Suppressor macrophage (primary cell): ENCODE measurements at regions not wholly inside any gene's neighbourhood (a gene's known extent, or its start where the extent isn't known, plus 50 kb on each side); places are given as distances from the start of the nearest gene placed in this dataset.

Source experiments
- DNase-seq, 4 experiments: peaks; one replicate each; pipeline ENCODE4 v3.0.0-alpha.2; 2020 to 2022

- peak; percentile 17 to 57 (median 44) for DNase-seq
Observed at GRCh38 chr6:134603561-134603960, 285.6 kb upstream of the SGK1 start.

DNA sequence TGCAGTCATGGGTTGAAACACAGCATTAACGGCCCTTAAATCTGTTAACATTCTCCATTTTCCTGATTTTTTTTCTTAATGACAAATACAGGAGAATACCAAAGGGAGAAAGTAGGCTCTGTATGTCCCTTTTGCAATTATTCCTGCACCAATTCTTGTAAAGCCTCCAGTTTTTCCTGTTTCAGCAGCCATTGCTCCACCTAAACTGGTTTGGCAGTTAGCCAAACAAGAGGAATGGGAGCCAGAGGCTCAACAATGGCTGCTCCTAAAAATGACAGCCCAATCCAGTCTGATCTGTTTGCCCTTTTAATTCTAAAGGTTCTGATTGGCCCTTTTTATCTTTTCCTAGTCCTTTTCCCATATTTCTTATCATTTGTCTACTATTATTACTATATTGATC lies 284.2 kb upstream of the SGK1 start:
- DNase-seq, result no peak

DNA sequence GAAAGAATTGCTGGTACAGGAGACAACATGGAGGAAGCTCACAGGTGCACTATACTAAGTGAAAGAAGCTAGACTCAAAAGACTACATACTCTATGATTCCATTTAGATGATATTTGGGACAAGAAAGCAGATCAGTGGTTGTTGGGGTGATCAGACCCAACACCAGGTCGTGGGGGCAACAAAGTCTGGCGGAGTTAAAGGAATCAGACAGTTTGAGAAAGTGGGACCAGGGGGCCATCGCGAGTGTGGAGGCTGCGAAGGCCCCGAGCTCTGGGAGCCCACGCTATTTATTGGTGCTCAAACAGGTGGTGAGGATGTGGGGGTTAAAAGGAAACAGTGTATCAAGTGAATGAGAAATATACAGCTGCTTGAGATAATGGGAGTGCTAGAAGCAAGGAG lies 282.8 kb upstream of the SGK1 start:
- no peak for DNase-seq

DNA sequence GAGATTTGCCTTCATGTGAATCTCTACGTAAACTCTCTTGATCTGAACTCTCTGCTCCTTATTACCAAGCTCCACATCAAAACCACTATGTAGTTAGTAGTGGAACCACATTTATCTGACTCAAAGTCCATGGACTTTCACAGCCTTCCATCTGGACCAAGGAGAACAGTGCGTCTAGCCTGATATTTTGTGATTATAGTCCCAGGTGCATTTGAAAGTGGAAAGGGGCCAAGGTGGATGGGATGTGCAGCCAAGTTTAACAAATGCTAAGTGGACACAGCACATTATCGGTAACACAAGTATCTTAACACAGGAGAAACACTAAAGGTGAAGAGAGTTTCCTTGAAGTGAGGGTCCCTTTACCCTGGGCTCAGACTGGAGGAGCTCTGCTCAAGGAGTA lies 281.2 kb upstream of the SGK1 start:
- DNase-seq, result no peak

- DNase-seq, result no peak
Observed at GRCh38 chr6:134596191-134596590, 278.3 kb upstream of the SGK1 start.

- DNase-seq, result no peak
Observed at GRCh38 chr6:134594881-134595280, 277.0 kb upstream of the SGK1 start.

GRCh38 chr6:134593887-134594286 lies 276.0 kb upstream of the SGK1 start:
- DNase-seq, result peak; percentile 66 to 86 (median 73)

DNA sequence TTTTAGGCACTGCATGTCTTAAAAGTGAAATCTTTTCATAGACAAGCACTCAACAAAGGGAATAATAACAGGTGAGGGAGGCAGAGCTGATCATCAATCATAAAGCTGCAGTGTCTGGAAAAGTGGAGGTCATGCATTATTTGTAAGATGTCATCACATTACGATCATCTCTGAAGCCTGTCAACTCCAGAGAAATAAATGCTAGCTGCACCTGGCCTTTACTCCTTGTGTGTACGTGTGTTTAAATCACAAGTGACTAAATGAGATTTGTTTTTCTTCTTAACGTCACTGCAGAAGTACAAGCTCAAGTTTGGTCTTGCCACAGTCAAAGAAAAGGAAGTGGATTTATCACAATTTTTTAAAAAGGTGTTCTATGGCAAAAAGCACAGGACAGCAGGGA lies 275.5 kb upstream of the SGK1 start:
- no peak for DNase-seq

DNA sequence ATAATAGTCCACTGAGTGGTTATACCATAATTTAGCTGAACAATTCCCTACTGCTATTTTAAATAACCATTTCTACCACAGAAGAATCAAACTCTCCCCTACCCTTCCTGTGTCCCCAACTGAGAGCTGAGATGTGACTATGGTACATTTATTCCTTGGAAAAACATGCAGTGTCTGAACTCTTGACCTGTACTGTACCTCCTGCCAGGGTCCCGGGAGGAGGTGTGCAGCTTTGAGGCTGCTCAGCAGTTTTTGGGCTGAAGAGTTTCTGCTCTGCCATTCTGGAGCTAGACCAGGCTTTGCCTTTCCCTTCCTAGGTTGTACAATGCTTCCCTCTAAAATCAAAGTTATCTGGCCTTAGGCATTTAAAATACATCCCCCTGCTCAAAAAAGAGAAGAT lies 275.1 kb upstream of the SGK1 start:
- no peak for DNase-seq

DNA sequence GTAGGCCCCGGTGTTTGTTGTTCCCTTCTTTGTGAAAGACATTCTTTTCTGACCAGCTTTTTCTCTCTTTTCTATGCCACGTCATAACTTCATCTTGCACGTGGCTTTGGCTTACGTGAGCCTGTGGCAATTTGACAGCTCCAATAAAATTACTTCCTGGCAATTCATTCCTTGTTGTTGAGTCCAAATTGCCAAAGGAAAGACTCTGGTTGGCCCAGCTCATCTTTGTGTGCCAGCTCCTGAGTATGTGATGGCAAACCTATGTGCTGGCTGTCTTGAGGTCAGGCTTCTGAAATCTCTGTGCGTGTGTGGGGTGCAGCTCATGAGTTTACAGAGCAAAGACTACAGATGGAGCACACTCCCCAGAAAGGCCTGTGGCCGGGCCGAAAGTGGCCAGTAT lies 272.5 kb upstream of the SGK1 start:
- DNase-seq, result no peak

DNA sequence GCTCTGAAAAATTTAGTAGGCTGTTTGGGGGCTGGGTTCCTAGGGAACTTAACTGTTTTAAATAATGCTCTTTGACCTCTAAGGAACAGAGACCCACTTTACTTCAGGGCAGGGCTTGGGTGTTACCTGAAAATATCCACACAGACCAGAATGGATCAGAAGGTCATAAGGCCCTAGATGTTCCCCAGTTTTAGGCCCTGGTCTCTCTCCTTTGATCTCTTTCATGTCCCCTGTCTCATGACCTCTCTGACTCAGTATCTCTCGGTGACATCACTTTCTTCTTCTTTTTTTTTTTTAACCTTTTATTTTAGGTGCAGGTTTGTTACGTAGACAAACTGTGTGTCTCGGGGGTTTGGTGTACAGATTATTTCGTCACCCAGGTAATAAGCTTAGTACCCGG lies 272.1 kb upstream of the SGK1 start:
- peak in 3 of 4 experiments; percentile 10 to 22 (median 12) for DNase-seq

DNA sequence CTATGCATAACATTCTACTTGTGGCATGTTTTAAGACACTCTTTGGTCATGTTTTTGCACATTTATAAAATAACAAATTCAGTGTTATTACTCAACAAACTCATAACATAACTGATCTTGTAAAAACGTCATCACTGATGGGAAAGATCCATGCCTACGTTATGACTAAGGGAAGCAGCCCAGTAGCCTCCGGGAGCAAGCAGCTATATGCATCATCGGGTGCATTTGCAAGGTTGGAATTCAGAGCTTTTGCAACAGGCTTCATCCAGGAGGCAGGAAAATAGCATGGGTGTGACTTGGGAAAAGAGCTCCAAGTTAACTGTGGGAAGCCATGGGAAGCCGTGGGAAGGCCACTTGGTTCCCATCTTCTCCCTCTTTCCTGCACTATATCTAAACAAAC lies 271.6 kb upstream of the SGK1 start:
- no peak for DNase-seq

DNA sequence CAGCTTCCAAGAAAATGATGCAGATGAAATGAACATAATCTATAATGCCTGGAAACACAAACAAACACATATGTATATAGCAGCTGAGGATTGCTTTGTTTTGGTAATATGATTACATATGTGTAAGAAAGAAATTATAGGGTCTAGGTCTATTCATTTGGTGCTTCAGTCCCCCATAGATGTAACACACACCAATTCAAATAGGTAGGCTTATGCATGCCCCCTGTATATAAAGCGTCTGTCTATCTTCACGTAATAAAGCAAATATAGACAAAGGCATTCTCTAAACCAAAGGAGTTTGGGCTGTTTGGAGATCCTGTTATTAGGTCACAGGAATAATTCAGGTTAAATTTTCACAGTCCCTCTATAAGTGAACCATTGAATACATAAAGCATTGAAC lies 270.4 kb upstream of the SGK1 start:
- no peak for DNase-seq

- no peak for DNase-seq
Observed at GRCh38 chr6:134585517-134585873, 267.6 kb upstream of the SGK1 start.

DNA sequence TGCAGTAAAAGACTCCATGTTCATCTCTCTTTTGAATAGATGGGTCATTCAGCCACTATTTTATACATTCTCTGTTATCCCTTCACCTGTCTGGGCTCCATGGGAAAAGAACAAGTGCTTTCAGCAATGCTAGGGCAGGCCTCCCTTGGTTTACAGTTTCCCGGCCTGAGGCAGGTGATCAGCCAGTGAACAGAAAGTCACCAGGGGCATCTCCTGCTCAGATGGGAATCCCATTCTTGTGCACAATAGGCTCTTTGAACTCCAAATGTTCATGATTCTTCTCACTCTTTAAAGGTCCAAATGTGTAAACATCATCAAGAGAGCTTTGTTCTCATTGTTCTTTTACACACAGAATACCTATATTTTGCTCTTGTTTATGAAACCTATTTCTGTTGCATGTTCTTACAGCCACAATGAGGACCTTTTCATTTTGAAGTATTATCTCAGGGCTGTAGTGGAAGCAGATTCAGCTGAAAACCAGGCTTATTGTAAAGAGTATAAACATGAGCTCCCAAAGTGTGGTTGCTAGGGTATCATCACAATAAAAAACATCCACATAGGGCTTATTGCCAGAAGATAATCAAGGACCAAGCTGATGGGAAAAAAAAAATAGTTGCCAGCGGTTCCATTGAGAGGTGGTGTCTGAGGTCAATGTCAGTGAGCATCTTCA lies 267.1 kb upstream of the SGK1 start:
- no peak for DNase-seq

DNA sequence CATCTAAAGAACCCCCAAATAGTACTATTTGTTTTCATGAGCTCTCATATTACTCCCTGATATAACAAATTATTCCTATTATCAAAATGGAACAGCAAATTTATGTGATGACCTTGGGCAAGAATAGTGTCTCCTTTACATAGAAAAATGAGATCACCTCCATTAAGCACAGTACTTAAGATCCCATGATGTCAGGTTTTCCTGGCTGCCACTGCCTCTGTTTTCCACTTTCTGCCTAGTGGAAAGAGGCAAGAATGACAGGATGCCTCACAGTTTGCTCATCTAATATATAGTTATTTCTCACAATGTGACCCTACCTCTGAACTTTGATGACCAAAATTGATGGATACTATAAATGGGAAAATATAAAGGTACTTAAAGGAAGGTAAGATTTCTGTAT lies 260.1 kb upstream of the SGK1 start:
- DNase-seq, result peak in 1 of 4 experiments; percentile 10

DNA sequence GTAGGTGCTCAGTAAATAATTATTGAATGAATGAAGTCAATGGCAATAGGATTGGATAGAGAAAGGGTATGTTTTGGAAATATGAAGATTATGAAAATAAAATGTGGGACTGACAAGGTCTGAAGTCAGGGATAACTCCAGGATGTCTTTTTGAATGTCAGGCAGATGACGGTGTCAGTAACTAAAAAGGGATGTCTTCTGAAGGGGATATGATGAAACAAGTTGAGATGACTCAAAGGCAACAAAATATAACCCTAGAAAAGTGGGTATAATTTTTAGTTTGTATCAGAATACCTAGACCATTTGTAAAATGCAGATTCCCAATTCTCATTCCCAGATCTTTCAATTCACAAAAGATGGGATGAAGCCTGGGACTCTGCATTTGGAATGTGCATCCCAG lies 257.3 kb upstream of the SGK1 start:
- peak in 2 of 4 experiments; percentile 49 to 57 for DNase-seq

GRCh38 chr6:134574491-134574890 lies 256.6 kb upstream of the SGK1 start:
- peak in 3 of 4 experiments; percentile 18 to 43 (median 31) for DNase-seq

- peak in 2 of 4 experiments; percentile 15 to 34 for DNase-seq
Observed at GRCh38 chr6:134569996-134570395, 252.1 kb upstream of the SGK1 start.

DNA sequence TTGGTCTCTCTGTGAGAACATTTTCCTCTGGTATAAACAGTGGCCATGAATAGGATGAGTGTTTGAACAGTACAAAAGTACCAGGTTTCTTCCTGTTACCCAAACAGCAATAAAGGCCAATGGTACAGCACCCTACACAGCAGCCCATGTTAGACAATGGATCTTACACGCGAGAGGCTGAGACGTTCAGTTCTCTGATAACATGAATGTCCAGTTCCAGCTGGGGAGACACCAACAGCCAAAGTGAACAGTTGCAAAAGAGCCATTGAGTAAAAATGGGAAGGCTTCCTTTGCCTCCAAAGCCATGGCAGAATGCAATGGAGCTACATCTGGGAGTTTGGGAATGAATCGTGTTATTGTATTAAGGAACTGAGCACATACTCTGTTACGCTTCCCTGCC lies 246.8 kb upstream of the SGK1 start:
- no peak for DNase-seq

- DNase-seq, result no peak
Observed at GRCh38 chr6:134560019-134560418, 242.1 kb upstream of the SGK1 start.

- no peak for DNase-seq
Observed at GRCh38 chr6:134557509-134557908, 239.6 kb upstream of the SGK1 start.

- no peak for DNase-seq
Observed at GRCh38 chr6:134555672-134556071, 237.8 kb upstream of the SGK1 start.

- DNase-seq, result no peak
Observed at GRCh38 chr6:134553936-134554335, 236.0 kb upstream of the SGK1 start.

DNA sequence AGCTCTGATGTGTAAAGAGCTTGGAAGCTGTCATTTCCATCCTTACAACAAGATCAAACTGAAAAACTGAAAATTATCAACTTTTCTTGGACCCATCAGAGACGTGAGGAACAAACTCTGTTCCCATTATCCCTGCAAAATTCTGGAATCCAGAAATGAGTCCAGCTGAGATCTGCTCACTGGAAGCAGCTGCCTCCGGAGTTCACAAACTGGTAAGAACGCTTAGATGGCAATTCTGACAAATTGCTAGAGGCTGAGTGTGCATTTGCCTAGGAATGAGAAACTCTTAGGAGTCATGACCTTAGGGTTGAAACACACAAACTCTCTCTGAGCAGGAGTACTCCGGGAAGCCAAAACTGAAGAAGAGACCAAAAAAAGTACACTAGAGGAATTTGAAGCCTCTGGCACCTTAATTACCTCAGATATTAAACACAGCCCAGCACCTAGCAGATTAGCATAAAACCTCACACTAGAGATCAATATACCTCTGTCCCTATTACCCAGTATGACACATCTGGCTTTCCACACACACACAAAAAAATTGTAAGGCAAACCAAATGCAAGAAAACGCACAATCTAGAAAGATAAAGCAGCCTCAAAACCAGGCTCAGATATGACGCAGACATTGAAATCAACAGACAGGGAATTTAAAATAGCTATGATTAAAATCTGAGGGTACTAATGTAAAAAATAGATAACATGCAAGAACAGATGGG lies 233.5 kb upstream of the SGK1 start:
- no peak for DNase-seq
